Epithelial cell of esophagus (primary cell): ENCODE measurements at regions not wholly inside any gene's neighbourhood (a gene's known extent, or its start where the extent isn't known, plus 50 kb on each side); places are given as distances from the start of the nearest gene placed in this dataset.

Experiments
- DNase-seq: peaks from one replicate; pipeline ENCODE4 v3.0.0; 2010; ENCODE audit warnings: low read depth
- H3K4me3 ChIP-seq: 2 replicates; pipeline ENCODE4 v1.5.1; 2011; ENCODE audit warnings: mild to moderate bottlenecking, low read length, control low read depth
- CTCF ChIP-seq: IDR thresholded peaks from 2 replicates; pipeline ENCODE4 v1.5.1; 2011; ENCODE audit warnings: low read depth, mild to moderate bottlenecking, low read length, control low read depth, inconsistent platforms; ENCODE audit not compliant: insufficient read depth; ENCODE audit errors: missing control alignments

- no peak for DNase-seq
- no peak for TF ChIP-seq CTCF
Measured at GRCh38 chr9:105050296-105050695, 122.3 kb upstream of the ABCA1 start.

GRCh38 chr9:105051897-105052296 lies 123.9 kb upstream of the ABCA1 start:
- no peak for TF ChIP-seq CTCF
- no peak overlapping the region for H3K4me3 ChIP-seq
- DNase-seq: no peak

More at GRCh38 chr9:105050296-105050695, 122.3 kb upstream of the ABCA1 start:
- H3K4me3 ChIP-seq: no peak overlapping the region

GRCh38 chr9:105052346-105052745 lies 124.4 kb upstream of the ABCA1 start:
- no peak for TF ChIP-seq CTCF
- H3K4me3 ChIP-seq: no peak overlapping the region
- no peak for DNase-seq

GRCh38 chr9:105053209-105053652 lies 125.3 kb upstream of the ABCA1 start:
- peak; percentile 95 for DNase-seq
- TF ChIP-seq CTCF: no peak
- no peak overlapping the region for H3K4me3 ChIP-seq

- peak; percentile 79 for DNase-seq
- no peak for TF ChIP-seq CTCF
- H3K4me3 ChIP-seq: no peak overlapping the region
Measured at GRCh38 chr9:105054491-105054890, 126.5 kb upstream of the ABCA1 start.

- TF ChIP-seq CTCF: no peak
- no peak for DNase-seq
- H3K4me3 ChIP-seq: no peak overlapping the region
Measured at GRCh38 chr9:105055917-105056316, 128.0 kb upstream of the ABCA1 start.

- no peak for TF ChIP-seq CTCF
- no peak overlapping the region for H3K4me3 ChIP-seq
- no peak for DNase-seq
Measured at GRCh38 chr9:105057551-105057950, 129.6 kb upstream of the ABCA1 start.
